CD4-positive, alpha-beta T cell (primary cell): ENCODE measurements at regions not wholly inside any gene's neighbourhood (a gene's known extent, or its start where the extent isn't known, plus 50 kb on each side); places are given as distances from the start of the nearest gene placed in this dataset.

ENCODE experiments used
- ATAC-seq: fragments of 200-7000 bp; cut with Tn5 transposase; one replicate; pipeline ENCODE4 v1.10.0; 2022; ENCODE audit warnings: mild to moderate bottlenecking; ENCODE audit not compliant: poor library complexity
- CTCF ChIA-PET: fragments of 350-600 bp; sonication (Branson Sonifier 250); formaldehyde crosslinking; loops from one replicate; lab custom pipeline; 2021; ENCODE audit warnings: antibody characterized with exemption, inconsistent platforms; lab: Charles Lee
- POLR2A ChIA-PET: fragments of 350-600 bp; sonication (Branson Sonifier 250); formaldehyde crosslinking; loops from one replicate; lab custom pipeline; 2021; ENCODE audit warnings: antibody characterized with exemption, inconsistent platforms; lab: Charles Lee
- DNase-seq, 14 experiments: peaks; one replicate each; pipeline ENCODE4 v3.0.0-alpha.2; 2013 to 2020; ENCODE audit warnings: mixed read lengths in 2 of 14
- H3K27ac ChIP-seq, 2 donors: one replicate each; pipeline versions ENCODE4 v1.5.1 to v1.7.0; 2013; ENCODE audit warnings: low read length in 2 of 2, low read depth in 1 of 2, mild to moderate bottlenecking in 1 of 2
- H3K27me3 ChIP-seq, 2 experiments: 1 replicate in 1 of 2; 2 replicates in 1 of 2; pipeline versions ENCODE4 v1.6.1 to v1.7.0; 2013; ENCODE audit warnings: low read length in 2 of 2, control low read depth in 1 of 2, mild to moderate bottlenecking in 1 of 2, moderate library complexity in 1 of 2; ENCODE audit not compliant: insufficient read depth in 2 of 2, control insufficient read depth in 1 of 2
- H3K36me3 ChIP-seq: one replicate; pipeline ENCODE4 v1.6.1; 2013; ENCODE audit warnings: low read length, control low read depth; ENCODE audit not compliant: insufficient read depth
- H3K4me1 ChIP-seq: one replicate; pipeline ENCODE4 v1.6.1; 2013; ENCODE audit warnings: low read length, control low read depth; ENCODE audit not compliant: insufficient read depth
- H3K4me3 ChIP-seq: one replicate; pipeline ENCODE4 v1.5.1; 2013; ENCODE audit warnings: mild to moderate bottlenecking, low read length, moderate library complexity
- H3K9me3 ChIP-seq, 2 experiments: 1 replicate in 1 of 2; 2 replicates in 1 of 2; pipeline versions ENCODE4 v1.6.1 to v1.7.0; 2013; ENCODE audit warnings: low read length in 2 of 2, mild to moderate bottlenecking in 2 of 2, control low read depth in 1 of 2, moderate library complexity in 1 of 2; ENCODE audit not compliant: control insufficient read depth in 1 of 2, insufficient read depth in 1 of 2
- H3K27ac Mint-ChIP-seq: one replicate; pipeline ENCODE4 v1.8.0; 2020; ENCODE audit warnings: mixed read lengths
- H3K27me3 Mint-ChIP-seq: one replicate; pipeline ENCODE4 v1.8.0; 2021; ENCODE audit warnings: mixed read lengths
- H3K36me3 Mint-ChIP-seq: one replicate; pipeline ENCODE4 v1.8.0; 2021; ENCODE audit warnings: low read depth, mixed read lengths
- H3K4me1 Mint-ChIP-seq: one replicate; pipeline ENCODE4 v1.8.0; 2021; ENCODE audit warnings: low read depth, mixed read lengths
- H3K4me3 Mint-ChIP-seq: one replicate; pipeline ENCODE4 v1.8.0; 2020; ENCODE audit warnings: mild to moderate bottlenecking, mixed read lengths
- H3K9me3 Mint-ChIP-seq: one replicate; pipeline ENCODE4 v1.8.0; 2020; ENCODE audit warnings: mixed read lengths
- intact Hi-C, 2 experiments: fragments of 100-400 bp; cut with DNase I in 1 of 2; cut with micrococcal nuclease in 1 of 2; formaldehyde crosslinking; loops; one replicate each; pipeline versions ENCODE4 v1.15.1 to v1.9.0; 2023 to 2025; cut with DNase I, micrococcal nuclease
- TF ChIP-seq, protein P1 (sequence below): fragments of 200-600 bp; IDR thresholded peaks from one replicate; pipeline ENCODE4 v1.8.0; 2022; ENCODE audit warnings: antibody characterized with exemption, mild to moderate bottlenecking

DNA sequence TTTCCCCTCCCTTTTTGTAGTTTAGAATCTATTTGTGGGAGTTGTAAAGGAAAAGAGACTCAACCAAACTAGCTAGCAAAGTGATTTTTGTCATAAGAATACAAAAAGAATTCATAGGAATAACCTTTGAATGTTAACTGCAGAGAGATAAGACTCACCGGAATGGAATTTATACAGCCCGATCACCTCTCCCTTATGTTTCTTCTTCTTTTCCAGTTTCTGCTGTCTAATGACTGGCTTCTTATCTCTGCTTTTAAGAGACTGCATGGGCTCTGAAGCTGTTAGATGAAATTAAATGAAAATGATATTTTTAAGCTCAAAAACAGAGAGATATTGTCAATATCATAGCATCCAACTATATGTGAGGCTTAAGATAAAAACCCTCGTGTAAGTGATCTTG, 1095.9 kb downstream of the REEP3 start:
- Histone ChIP-seq H3K27me3 (no peaks in the 10 kb centered on the region), H3K9me3 (no peaks in the 10 kb centered on the region), H3K4me1 (no peaks in the 10 kb centered on the region), H3K4me3 (no peak overlapping the region), H3K36me3 (no peaks in the 10 kb centered on the region), H3K27ac (no peak overlapping the region)
- Mint-ChIP-seq H3K36me3 (no peaks in the 10 kb centered on the region), H3K4me1 (no peaks in the 10 kb centered on the region), H3K27ac (no peak overlapping the region), H3K27me3 (no peaks in the 10 kb centered on the region), H3K4me3 (no peak overlapping the region), H3K9me3 (no peaks in the 10 kb centered on the region)
- POLR2A ChIA-PET, result no interaction called here
- intact Hi-C loops, result no loop called here
- ATAC-seq (no peak), DNase-seq (no peak)
- TF ChIP-seq, protein P1, sequence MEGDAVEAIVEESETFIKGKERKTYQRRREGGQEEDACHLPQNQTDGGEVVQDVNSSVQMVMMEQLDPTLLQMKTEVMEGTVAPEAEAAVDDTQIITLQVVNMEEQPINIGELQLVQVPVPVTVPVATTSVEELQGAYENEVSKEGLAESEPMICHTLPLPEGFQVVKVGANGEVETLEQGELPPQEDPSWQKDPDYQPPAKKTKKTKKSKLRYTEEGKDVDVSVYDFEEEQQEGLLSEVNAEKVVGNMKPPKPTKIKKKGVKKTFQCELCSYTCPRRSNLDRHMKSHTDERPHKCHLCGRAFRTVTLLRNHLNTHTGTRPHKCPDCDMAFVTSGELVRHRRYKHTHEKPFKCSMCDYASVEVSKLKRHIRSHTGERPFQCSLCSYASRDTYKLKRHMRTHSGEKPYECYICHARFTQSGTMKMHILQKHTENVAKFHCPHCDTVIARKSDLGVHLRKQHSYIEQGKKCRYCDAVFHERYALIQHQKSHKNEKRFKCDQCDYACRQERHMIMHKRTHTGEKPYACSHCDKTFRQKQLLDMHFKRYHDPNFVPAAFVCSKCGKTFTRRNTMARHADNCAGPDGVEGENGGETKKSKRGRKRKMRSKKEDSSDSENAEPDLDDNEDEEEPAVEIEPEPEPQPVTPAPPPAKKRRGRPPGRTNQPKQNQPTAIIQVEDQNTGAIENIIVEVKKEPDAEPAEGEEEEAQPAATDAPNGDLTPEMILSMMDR, result no peak
- CTCF ChIA-PET, result no interaction called here

DNA sequence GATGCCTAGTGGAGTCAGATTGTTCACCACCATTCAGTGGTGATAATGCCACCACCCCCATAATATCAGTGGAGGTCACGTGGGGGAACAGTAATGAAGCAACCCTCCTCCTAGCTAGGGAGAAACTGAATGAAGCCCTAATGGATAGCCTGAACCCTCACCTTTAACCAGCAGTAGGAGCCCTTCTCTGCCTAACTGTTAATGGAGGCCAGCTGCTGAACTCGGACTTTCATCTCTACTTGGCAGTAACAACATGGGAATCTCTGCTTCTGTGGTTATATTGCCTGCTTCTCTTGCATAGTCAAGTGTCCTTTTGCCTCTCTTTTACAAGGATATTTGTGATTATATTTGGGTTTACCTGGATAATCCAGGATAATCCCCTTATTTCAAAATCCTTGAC, 1097.9 kb downstream of the REEP3 start:
- DNase-seq (no peak), ATAC-seq (no peak)
- Histone ChIP-seq H3K9me3 (peaks cover 0 to 3% of the 10 kb centered on the region in 2 experiments), H3K27me3 (no peaks in the 10 kb centered on the region), H3K36me3 (no peaks in the 10 kb centered on the region), H3K4me1 (no peaks in the 10 kb centered on the region), H3K4me3 (no peak overlapping the region), H3K27ac (no peak overlapping the region)
- no peaks in the 10 kb centered on the region for H3K9me3 Mint-ChIP-seq
- H3K4me1 Mint-ChIP-seq, result no peaks in the 10 kb centered on the region
- ChIA-PET POLR2A (no interaction called here), CTCF (no interaction called here)
- no peaks in the 10 kb centered on the region for H3K36me3 Mint-ChIP-seq
- TF ChIP-seq, protein P1, result no peak
- no peak overlapping the region for H3K27ac Mint-ChIP-seq
- H3K27me3 Mint-ChIP-seq, result no peaks in the 10 kb centered on the region
- intact Hi-C loops, result no loop called here
- H3K4me3 Mint-ChIP-seq, result no peak overlapping the region

DNA sequence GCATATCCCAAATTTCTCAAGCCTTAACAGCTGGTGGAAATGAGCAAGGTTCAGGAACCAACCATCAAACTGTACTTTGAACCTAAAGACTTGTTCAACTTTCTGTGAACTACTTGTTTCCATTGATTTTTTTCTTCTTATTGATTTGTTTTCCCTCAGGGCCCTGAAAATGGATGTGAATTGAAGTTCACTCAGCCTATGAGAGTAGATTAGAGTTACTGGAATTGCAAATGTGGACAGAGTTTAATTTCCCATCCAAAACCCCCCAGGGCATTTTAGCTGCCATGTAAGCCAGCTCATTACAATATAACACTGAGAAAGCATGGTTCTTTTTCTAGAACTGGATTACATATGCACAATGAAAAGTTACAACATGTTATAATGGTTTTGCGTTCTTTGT, 1105.7 kb downstream of the REEP3 start:
- Mint-ChIP-seq H3K36me3 (no peaks in the 10 kb centered on the region), H3K4me1 (no peaks in the 10 kb centered on the region), H3K27ac (no peak overlapping the region), H3K4me3 (no peak overlapping the region), H3K27me3 (no peaks in the 10 kb centered on the region), H3K9me3 (peaks cover 5% of the 10 kb centered on the region)
- Histone ChIP-seq H3K4me1 (no peaks in the 10 kb centered on the region), H3K9me3 (peaks cover 6 to 8% of the 10 kb centered on the region in 2 experiments), H3K27ac (no peak overlapping the region), H3K36me3 (no peaks in the 10 kb centered on the region), H3K27me3 (no peaks in the 10 kb centered on the region), H3K4me3 (no peak overlapping the region)
- intact Hi-C loops, result no loop called here
- TF ChIP-seq, protein P1, result no peak
- POLR2A ChIA-PET, result no interaction called here
- CTCF ChIA-PET, result interaction anchor here (0.5 kb wide), 1 partner anchor 17 kb away, joined by 3 read pairs; no protein-coding TSS in a partner anchor
- ATAC-seq (no peak), DNase-seq (no peak)
